Stimulated activated CD4-positive, alpha-beta T cell treated with anti-CD3 and anti-CD28 coated beads, Interleukin-2, amount 100 ng/mL, for 48 hours (primary cell): ENCODE measurements at regions not wholly inside any gene's neighbourhood (a gene's known extent, or its start where the extent isn't known, plus 50 kb on each side); places are given as distances from the start of the nearest gene placed in this dataset.
"Not testable (repeated sequence)": the region's sequence is repeated elsewhere in the genome, so short reads cannot be mapped to it uniquely, and the experiment has no call there.

ENCODE experiments used
- DNase-seq, 2 donors: peaks; one replicate each; pipeline ENCODE4 v3.0.0-alpha.2; 2020

- no peak for DNase-seq
These were observed 367.0 kb downstream of the FOXL1 start for GRCh38 chr16:86945166-86945900.

- DNase-seq: no peak
These were observed 368.0 kb downstream of the FOXL1 start for GRCh38 chr16:86946396-86946795.

GRCh38 chr16:86946981-86947380, 368.6 kb downstream of the FOXL1 start:
- DNase-seq: no peak

- no peak for DNase-seq
These were observed 369.1 kb downstream of the C16orf95 start for GRCh38 chr16:86948046-86948445.

- DNase-seq: no peak
These were observed 368.1 kb downstream of the C16orf95 start for GRCh38 chr16:86949116-86949515.

GRCh38 chr16:86949630-86950029, 367.6 kb downstream of the C16orf95 start:
- DNase-seq: no peak

GRCh38 chr16:86951041-86951822, 366.0 kb downstream of the C16orf95 start:
- DNase-seq: no peak

- no peak for DNase-seq
These were observed 365.2 kb downstream of the C16orf95 start for GRCh38 chr16:86951831-86952598.

GRCh38 chr16:86952769-86953168, 364.4 kb downstream of the C16orf95 start:
- no peak for DNase-seq

- no peak for DNase-seq
These were observed 363.4 kb downstream of the C16orf95 start for GRCh38 chr16:86953631-86954391.

GRCh38 chr16:86955136-86955855, 361.9 kb downstream of the C16orf95 start:
- no peak for DNase-seq

- DNase-seq: no peak
These were observed 360.8 kb downstream of the C16orf95 start for GRCh38 chr16:86956437-86956836.

- DNase-seq: not testable (repeated sequence)
These were observed 359.5 kb downstream of the C16orf95 start for GRCh38 chr16:86957662-86958198.

- no peak for DNase-seq
These were observed 358.8 kb downstream of the C16orf95 start for GRCh38 chr16:86958423-86958822.

- DNase-seq: no peak
These were observed 358.0 kb downstream of the C16orf95 start for GRCh38 chr16:86959091-86959651.

- DNase-seq: no peak
These were observed 357.5 kb downstream of the C16orf95 start for GRCh38 chr16:86959729-86960128.

GRCh38 chr16:86960266-86960665, 356.9 kb downstream of the C16orf95 start:
- DNase-seq: no peak

- no peak for DNase-seq
These were observed 356.0 kb downstream of the C16orf95 start for GRCh38 chr16:86961171-86961601.

GRCh38 chr16:86962259-86962658, 354.9 kb downstream of the C16orf95 start:
- no peak for DNase-seq

- DNase-seq: no peak
These were observed 354.3 kb downstream of the C16orf95 start for GRCh38 chr16:86962913-86963312.
